ENCODE measurements at regions not wholly inside any gene's neighbourhood (a gene's known extent, or its start where the extent isn't known, plus 50 kb on each side); places are given as distances from the start of the nearest gene placed in this dataset.

DNA sequence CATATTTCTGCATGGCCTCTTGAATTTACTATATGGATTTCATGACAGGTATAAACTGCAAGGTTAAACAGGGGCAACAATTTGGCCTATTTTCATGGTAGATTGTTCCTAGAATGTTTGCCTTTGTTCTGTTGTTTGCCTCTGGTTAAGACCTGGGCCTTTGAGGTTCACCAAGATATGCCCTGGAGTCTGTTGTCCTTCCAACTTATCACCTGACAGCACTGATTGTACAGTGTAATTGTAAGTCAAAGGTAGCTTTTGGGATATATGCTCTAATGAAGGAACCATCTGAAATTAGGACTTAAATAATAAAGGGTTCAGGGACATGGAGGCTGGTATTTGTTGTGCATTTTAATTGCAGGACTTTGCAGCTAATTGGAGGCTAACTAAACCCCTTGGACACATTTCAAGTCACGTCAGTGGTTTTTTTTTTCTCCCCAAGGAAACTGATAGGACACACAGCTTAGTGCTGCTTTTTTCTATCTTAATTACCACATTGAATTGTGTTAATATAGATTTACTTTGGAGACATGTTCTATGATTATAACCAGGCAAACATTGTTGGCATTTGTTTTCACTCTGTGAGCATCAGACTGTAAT is 771.2 kb upstream of the LINC00305 start:
- Histone ChIP-seq H3K27me3 (ENCODE audit: control insufficient read depth, insufficient read depth, low read length) (no peaks in the 10 kb centered on the region), H3K4me1 (ENCODE audit: control insufficient read depth, insufficient read depth, low read length) (no peaks in the 10 kb centered on the region), H3K9me3 (replicated peaks; ENCODE audit: low read length) (peaks cover 10% of the 10 kb centered on the region), H3K4me3 (ENCODE audit: low read length) (no peak overlapping the region), H3K36me3 (ENCODE audit: insufficient read depth, low read length) (no peaks in the 10 kb centered on the region), H3K9ac (ENCODE audit: low read depth, low read length) (no peak overlapping the region), H3K4me2 (ENCODE audit: low read length) (no peak overlapping the region)

GRCh38 chr18:64918851-64919250 is 770.0 kb upstream of the LINC00305 start:
- Histone ChIP-seq H3K9ac (ENCODE audit: low read depth, low read length) (no peak overlapping the region), H3K9me3 (replicated peaks; ENCODE audit: low read length) (peaks cover 10% of the 10 kb centered on the region), H3K36me3 (ENCODE audit: insufficient read depth, low read length) (no peaks in the 10 kb centered on the region), H3K4me2 (ENCODE audit: low read length) (no peak overlapping the region), H3K4me3 (ENCODE audit: low read length) (no peak overlapping the region), H3K27me3 (ENCODE audit: control insufficient read depth, insufficient read depth, low read length) (no peaks in the 10 kb centered on the region), H3K4me1 (ENCODE audit: control insufficient read depth, insufficient read depth, low read length) (no peaks in the 10 kb centered on the region)

DNA sequence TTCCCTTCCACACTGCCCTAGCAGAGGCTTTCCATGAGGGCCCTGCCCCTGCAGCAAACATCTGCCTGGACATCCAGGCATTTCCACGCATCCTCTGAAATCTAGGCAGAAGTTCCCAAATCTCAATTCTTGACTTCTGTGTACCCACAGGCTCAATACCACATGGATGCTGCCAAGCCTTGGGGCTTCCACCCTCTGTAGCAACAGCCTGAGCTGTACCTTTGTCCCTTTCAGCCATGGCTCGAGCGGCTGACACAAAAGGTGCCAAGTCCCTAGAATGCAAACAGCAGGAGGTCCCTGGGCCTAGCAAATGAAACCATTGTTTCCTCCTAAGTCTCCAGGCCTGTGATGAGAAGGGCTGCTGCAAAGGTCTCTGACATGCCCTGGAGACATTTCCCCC is 744.5 kb upstream of the LINC00305 start:
- no peaks in the 10 kb centered on the region for H3K27me3 ChIP-seq (ENCODE audit: control insufficient read depth, insufficient read depth, low read length)
- no peaks in the 10 kb centered on the region for H3K36me3 ChIP-seq (ENCODE audit: insufficient read depth, low read length)
- no peak overlapping the region for H3K4me2 ChIP-seq (ENCODE audit: low read length)
- H3K4me3 ChIP-seq (ENCODE audit: low read length): no peak overlapping the region
- H3K4me1 ChIP-seq (ENCODE audit: control insufficient read depth, insufficient read depth, low read length): no peaks in the 10 kb centered on the region
- H3K9ac ChIP-seq (ENCODE audit: low read depth, low read length): no peak overlapping the region
- peaks cover 9% of the 10 kb centered on the region for H3K9me3 ChIP-seq (replicated peaks; ENCODE audit: low read length)

DNA sequence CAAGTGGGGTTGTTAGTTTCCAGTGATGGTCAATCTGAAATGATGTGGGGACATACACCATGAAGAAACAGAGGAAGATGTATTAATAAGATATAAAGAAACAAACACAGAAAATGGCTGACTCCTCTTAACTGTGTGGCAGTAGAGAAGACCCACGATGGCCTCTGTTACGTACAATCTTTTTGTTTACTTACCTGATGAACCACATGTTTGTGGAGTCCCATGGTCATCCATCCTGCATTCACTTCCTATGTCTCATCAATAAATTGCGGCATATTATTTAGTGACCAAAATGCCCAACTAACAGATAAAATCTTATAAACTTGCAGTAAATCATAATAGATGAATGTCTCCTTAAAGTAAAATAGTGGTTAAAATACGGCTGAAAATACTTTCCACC is 740.1 kb upstream of the LINC00305 start:
- H3K9me3 ChIP-seq (replicated peaks; ENCODE audit: low read length): no peaks in the 10 kb centered on the region
- H3K4me1 ChIP-seq (ENCODE audit: control insufficient read depth, insufficient read depth, low read length): no peaks in the 10 kb centered on the region
- no peaks in the 10 kb centered on the region for H3K27me3 ChIP-seq (ENCODE audit: control insufficient read depth, insufficient read depth, low read length)
- H3K9ac ChIP-seq (ENCODE audit: low read depth, low read length): no peak overlapping the region
- no peak overlapping the region for H3K4me3 ChIP-seq (ENCODE audit: low read length)
- H3K4me2 ChIP-seq (ENCODE audit: low read length): no peak overlapping the region
- H3K36me3 ChIP-seq (ENCODE audit: insufficient read depth, low read length): no peaks in the 10 kb centered on the region

GRCh38 chr18:64886995-64887394 is 738.1 kb upstream of the LINC00305 start:
- Histone ChIP-seq H3K36me3 (ENCODE audit: insufficient read depth, low read length) (no peaks in the 10 kb centered on the region), H3K9ac (ENCODE audit: low read depth, low read length) (no peak overlapping the region), H3K27me3 (ENCODE audit: control insufficient read depth, insufficient read depth, low read length) (no peaks in the 10 kb centered on the region), H3K4me3 (ENCODE audit: low read length) (no peak overlapping the region), H3K9me3 (replicated peaks; ENCODE audit: low read length) (no peaks in the 10 kb centered on the region), H3K4me1 (ENCODE audit: control insufficient read depth, insufficient read depth, low read length) (no peaks in the 10 kb centered on the region), H3K4me2 (ENCODE audit: low read length) (no peak overlapping the region)

DNA sequence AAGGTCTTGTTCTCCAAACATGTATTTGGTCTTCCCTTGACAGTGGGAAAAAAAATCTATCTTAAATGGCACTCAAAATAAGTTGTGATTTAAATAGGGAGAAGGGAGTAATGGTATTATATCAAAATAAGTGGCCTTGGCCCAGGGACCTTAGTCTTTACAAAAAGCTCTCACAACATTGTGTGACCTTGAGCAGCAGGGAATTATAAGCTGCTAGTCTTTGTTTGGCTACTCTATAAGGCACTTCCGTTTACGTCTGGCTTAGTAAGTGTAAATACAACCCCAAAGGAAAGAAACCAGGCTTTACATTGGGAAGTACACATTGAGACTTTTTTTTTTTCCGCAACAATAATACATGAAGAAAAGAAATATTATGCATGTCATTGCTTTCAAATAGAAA is 734.0 kb upstream of the LINC00305 start:
- no peak overlapping the region for H3K4me3 ChIP-seq (ENCODE audit: low read length)
- no peaks in the 10 kb centered on the region for H3K36me3 ChIP-seq (ENCODE audit: insufficient read depth, low read length)
- no peak overlapping the region for H3K4me2 ChIP-seq (ENCODE audit: low read length)
- H3K9me3 ChIP-seq (replicated peaks; ENCODE audit: low read length): no peaks in the 10 kb centered on the region
- H3K4me1 ChIP-seq (ENCODE audit: control insufficient read depth, insufficient read depth, low read length): no peaks in the 10 kb centered on the region
- no peak overlapping the region for H3K9ac ChIP-seq (ENCODE audit: low read depth, low read length)
- no peaks in the 10 kb centered on the region for H3K27me3 ChIP-seq (ENCODE audit: control insufficient read depth, insufficient read depth, low read length)

DNA sequence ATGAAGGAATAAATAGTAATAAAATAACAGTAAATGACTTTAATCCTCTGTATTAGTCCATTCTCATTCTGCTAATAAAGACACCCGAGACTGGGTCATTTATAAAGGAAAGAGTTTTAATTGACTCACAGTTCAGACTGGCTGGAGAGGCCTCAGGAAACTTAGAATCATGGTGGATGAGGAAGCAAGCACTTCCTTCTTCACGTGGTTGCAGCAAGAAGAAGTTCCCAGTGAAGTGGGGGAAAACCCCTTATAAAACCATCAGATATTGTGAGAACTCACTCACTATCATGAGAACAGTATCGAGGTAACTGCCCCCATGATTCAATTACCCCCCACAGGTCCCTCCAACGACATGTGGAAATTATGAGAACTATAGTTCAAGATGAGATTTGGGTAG is 727.9 kb upstream of the LINC00305 start:
- Histone ChIP-seq H3K36me3 (ENCODE audit: insufficient read depth, low read length) (no peaks in the 10 kb centered on the region), H3K4me2 (ENCODE audit: low read length) (no peak overlapping the region), H3K9me3 (replicated peaks; ENCODE audit: low read length) (no peaks in the 10 kb centered on the region), H3K4me1 (ENCODE audit: control insufficient read depth, insufficient read depth, low read length) (no peaks in the 10 kb centered on the region), H3K9ac (ENCODE audit: low read depth, low read length) (no peak overlapping the region), H3K4me3 (ENCODE audit: low read length) (no peak overlapping the region), H3K27me3 (ENCODE audit: control insufficient read depth, insufficient read depth, low read length) (no peaks in the 10 kb centered on the region)

- no peak overlapping the region for H3K4me2 ChIP-seq (ENCODE audit: low read length)
- H3K4me3 ChIP-seq (ENCODE audit: low read length): no peak overlapping the region
- H3K27me3 ChIP-seq (ENCODE audit: control insufficient read depth, insufficient read depth, low read length): no peaks in the 10 kb centered on the region
- H3K9ac ChIP-seq (ENCODE audit: low read depth, low read length): no peak overlapping the region
- H3K36me3 ChIP-seq (ENCODE audit: insufficient read depth, low read length): no peaks in the 10 kb centered on the region
- H3K4me1 ChIP-seq (ENCODE audit: control insufficient read depth, insufficient read depth, low read length): no peaks in the 10 kb centered on the region
- no peaks in the 10 kb centered on the region for H3K9me3 ChIP-seq (replicated peaks; ENCODE audit: low read length)
Observed at GRCh38 chr18:64872710-64873458, 724.0 kb upstream of the LINC00305 start.

GRCh38 chr18:64854112-64854511 is 705.2 kb upstream of the LINC00305 start:
- H3K4me1 ChIP-seq (ENCODE audit: control insufficient read depth, insufficient read depth, low read length): no peaks in the 10 kb centered on the region
- H3K4me2 ChIP-seq (ENCODE audit: low read length): no peak overlapping the region
- peaks cover 4% of the 10 kb centered on the region for H3K9me3 ChIP-seq (replicated peaks; ENCODE audit: low read length)
- H3K4me3 ChIP-seq (ENCODE audit: low read length): no peak overlapping the region
- no peak overlapping the region for H3K9ac ChIP-seq (ENCODE audit: low read depth, low read length)
- H3K27me3 ChIP-seq (ENCODE audit: control insufficient read depth, insufficient read depth, low read length): no peaks in the 10 kb centered on the region
- H3K36me3 ChIP-seq (ENCODE audit: insufficient read depth, low read length): no peaks in the 10 kb centered on the region

DNA sequence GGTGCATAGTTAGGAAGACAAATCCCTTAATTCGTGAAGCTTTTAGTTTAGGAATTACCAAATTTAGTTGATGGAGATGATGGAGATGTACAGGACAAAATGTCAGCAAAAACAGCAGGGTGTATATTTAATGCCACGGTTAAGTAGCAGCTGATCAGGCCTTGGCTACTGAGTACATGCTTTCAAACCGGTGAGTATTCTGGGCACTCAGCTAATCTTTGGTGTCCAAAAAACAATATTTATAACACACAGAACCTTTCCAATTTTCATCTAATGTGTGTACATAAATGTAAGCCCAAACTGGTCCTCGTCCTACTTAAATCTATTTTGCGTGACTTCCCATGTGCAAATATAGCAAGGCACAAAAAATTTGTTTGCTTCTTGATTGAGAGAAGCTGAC is 703.4 kb upstream of the LINC00305 start:
- no peak overlapping the region for H3K4me2 ChIP-seq (ENCODE audit: low read length)
- H3K36me3 ChIP-seq (ENCODE audit: insufficient read depth, low read length): no peaks in the 10 kb centered on the region
- no peaks in the 10 kb centered on the region for H3K27me3 ChIP-seq (ENCODE audit: control insufficient read depth, insufficient read depth, low read length)
- no peak overlapping the region for H3K9ac ChIP-seq (ENCODE audit: low read depth, low read length)
- H3K4me3 ChIP-seq (ENCODE audit: low read length): no peak overlapping the region
- no peaks in the 10 kb centered on the region for H3K9me3 ChIP-seq (replicated peaks; ENCODE audit: low read length)
- H3K4me1 ChIP-seq (ENCODE audit: control insufficient read depth, insufficient read depth, low read length): no peaks in the 10 kb centered on the region

- Histone ChIP-seq H3K9me3 (replicated peaks; ENCODE audit: low read length) (no peaks in the 10 kb centered on the region), H3K9ac (ENCODE audit: low read depth, low read length) (no peak overlapping the region), H3K4me2 (ENCODE audit: low read length) (no peak overlapping the region), H3K4me3 (ENCODE audit: low read length) (no peak overlapping the region), H3K4me1 (ENCODE audit: control insufficient read depth, insufficient read depth, low read length) (no peaks in the 10 kb centered on the region), H3K36me3 (ENCODE audit: insufficient read depth, low read length) (no peaks in the 10 kb centered on the region), H3K27me3 (ENCODE audit: control insufficient read depth, insufficient read depth, low read length) (no peaks in the 10 kb centered on the region)
Observed at GRCh38 chr18:64851726-64852125, 702.8 kb upstream of the LINC00305 start.

GRCh38 chr18:64850791-64851190 is 701.9 kb upstream of the LINC00305 start:
- Histone ChIP-seq H3K27me3 (ENCODE audit: control insufficient read depth, insufficient read depth, low read length) (no peaks in the 10 kb centered on the region), H3K36me3 (ENCODE audit: insufficient read depth, low read length) (no peaks in the 10 kb centered on the region), H3K4me3 (ENCODE audit: low read length) (no peak overlapping the region), H3K4me2 (ENCODE audit: low read length) (no peak overlapping the region), H3K4me1 (ENCODE audit: control insufficient read depth, insufficient read depth, low read length) (no peaks in the 10 kb centered on the region), H3K9me3 (replicated peaks; ENCODE audit: low read length) (no peaks in the 10 kb centered on the region), H3K9ac (ENCODE audit: low read depth, low read length) (no peak overlapping the region)
